IPS DF 6.9 (cell line): ENCODE measurements at regions not wholly inside any gene's neighbourhood (a gene's known extent, or its start where the extent isn't known, plus 50 kb on each side); places are given as distances from the start of the nearest gene placed in this dataset.

ENCODE experiments used
- DNase-seq: peaks from one replicate; pipeline ENCODE4 v3.0.0-alpha.2; 2013; ENCODE audit warnings: low read depth, low spot score
- H3K27ac ChIP-seq: one replicate; pipeline ENCODE4 v1.5.1; 2013; ENCODE audit warnings: low read length, control low read depth
- H3K27me3 ChIP-seq: 2 replicates; pipeline ENCODE4 v1.6.1; 2013; ENCODE audit warnings: mild to moderate bottlenecking, low read length; ENCODE audit not compliant: control insufficient read depth, insufficient read depth
- H3K36me3 ChIP-seq: 2 replicates; pipeline ENCODE4 v1.6.1; 2013; ENCODE audit warnings: low read length; ENCODE audit not compliant: control insufficient read depth, insufficient read depth
- H3K4me1 ChIP-seq: 2 replicates; pipeline ENCODE4 v1.6.1; 2013; ENCODE audit warnings: low read length; ENCODE audit not compliant: control insufficient read depth, insufficient read depth
- H3K4me3 ChIP-seq: 2 replicates; pipeline ENCODE4 v1.5.1; 2013; ENCODE audit warnings: mild to moderate bottlenecking, low read length
- H3K9me3 ChIP-seq: 2 replicates; pipeline ENCODE4 v1.6.1; 2013; ENCODE audit warnings: low read length, inconsistent platforms; ENCODE audit not compliant: control insufficient read depth, insufficient read depth
- WGBS: extraction: QIAGEN DNeasy Blood & Tissue Kit; methylation state at CpG from one replicate; pipeline ENCODE4 v1.1.7; 2013; ENCODE audit warnings: mixed read lengths, missing lambda C conversion rate; ENCODE audit not compliant: insufficient read length, insufficient coverage; 5-methylcytosine and 5-hydroxymethylcytosine counted together

- no peaks in the 10 kb centered on the region for H3K27me3 ChIP-seq
- H3K4me1 ChIP-seq, result no peaks in the 10 kb centered on the region
- H3K9me3 ChIP-seq, result no peaks in the 10 kb centered on the region
- no peak overlapping the region for H3K27ac ChIP-seq
- no peak overlapping the region for H3K4me3 ChIP-seq
- H3K36me3 ChIP-seq, result no peaks in the 10 kb centered on the region
- no peak for DNase-seq
Measured at GRCh38 chr5:12757035-12757434, 852.8 kb upstream of the CTNND2 start.

DNA sequence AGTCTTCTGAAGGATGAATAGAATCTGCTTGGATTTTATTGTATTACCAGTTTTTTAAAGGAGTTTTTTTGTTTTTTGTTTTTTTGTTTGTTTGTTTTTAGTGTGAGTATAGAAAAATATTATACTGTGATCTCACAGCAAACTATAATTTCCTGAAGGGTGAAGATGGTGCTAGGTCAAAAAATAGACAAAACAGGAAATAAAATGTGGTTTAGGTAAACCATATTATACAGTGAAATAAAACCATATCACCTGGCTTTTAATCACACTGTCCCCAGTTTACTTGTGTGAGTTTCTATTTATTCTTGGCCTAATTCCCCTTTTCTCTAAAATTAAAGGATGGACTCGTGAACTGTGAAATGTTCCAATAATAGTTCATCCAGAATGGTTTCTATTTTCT, 841.3 kb upstream of the CTNND2 start:
- no peaks in the 10 kb centered on the region for H3K9me3 ChIP-seq
- no peaks in the 10 kb centered on the region for H3K36me3 ChIP-seq
- no peak for DNase-seq
- no peaks in the 10 kb centered on the region for H3K27me3 ChIP-seq
- WGBS, result no CpG with 5 or more reads among the region's 1 CpG
- no peak overlapping the region for H3K27ac ChIP-seq
- H3K4me1 ChIP-seq, result no peaks in the 10 kb centered on the region
- no peak overlapping the region for H3K4me3 ChIP-seq

- Histone ChIP-seq H3K4me3 (no peak overlapping the region), H3K27ac (no peak overlapping the region), H3K27me3 (no peaks in the 10 kb centered on the region), H3K36me3 (no peaks in the 10 kb centered on the region), H3K9me3 (no peaks in the 10 kb centered on the region), H3K4me1 (no peaks in the 10 kb centered on the region)
- DNase-seq, result no peak
- WGBS, result no CpG with 5 or more reads among the region's 9 CpGs
Measured at GRCh38 chr5:12743582-12743981, 839.3 kb upstream of the CTNND2 start.

DNA sequence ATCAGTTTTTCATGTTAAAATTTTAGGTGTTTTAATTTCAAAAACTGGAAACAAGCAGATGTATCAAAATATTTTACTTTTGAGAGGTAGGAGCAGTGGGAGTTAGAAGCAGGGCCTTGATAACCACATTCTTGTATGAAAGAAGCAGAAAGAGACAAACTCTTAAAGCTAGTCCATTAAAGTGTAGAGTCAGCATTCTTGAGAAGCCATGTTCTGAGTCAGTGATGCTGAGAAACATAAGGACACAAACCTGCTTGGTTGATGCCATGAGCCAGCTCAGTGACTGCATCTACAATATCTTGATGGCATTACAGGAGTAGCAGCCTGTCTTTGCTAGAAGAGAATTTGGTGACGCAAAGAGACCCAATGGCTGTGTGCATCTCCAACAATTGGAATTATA, 826.1 kb upstream of the CTNND2 start:
- H3K9me3 ChIP-seq, result no peaks in the 10 kb centered on the region; the same call in 1 of the 2 replicates
- H3K36me3 ChIP-seq, result no peaks in the 10 kb centered on the region
- no peak for DNase-seq
- H3K27ac ChIP-seq, result no peak overlapping the region
- H3K27me3 ChIP-seq, result no peaks in the 10 kb centered on the region
- H3K4me3 ChIP-seq, result no peak overlapping the region
- WGBS, result no CpG with 5 or more reads among the region's 1 CpG
- H3K4me1 ChIP-seq, result no peaks in the 10 kb centered on the region

DNA sequence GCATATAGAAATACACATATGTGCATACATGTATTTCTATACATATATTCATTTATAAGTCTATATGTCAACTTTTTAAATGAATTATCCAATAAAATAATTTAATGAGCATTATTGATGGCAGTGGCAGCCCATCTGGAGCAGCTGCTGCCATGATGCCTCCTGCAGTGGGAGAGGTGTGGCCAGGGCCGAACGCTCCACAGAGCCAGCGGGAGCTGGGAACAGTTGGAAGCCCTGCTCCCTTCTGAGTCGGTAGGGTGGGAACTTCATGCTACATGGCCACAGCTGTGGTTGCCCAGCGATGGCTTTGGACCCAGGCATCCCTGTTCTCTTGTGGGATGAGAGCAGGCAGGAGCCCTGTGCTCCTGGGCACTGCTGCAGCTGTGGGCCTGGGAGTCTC, 812.4 kb upstream of the CTNND2 start:
- no peak overlapping the region for H3K27ac ChIP-seq
- H3K27me3 ChIP-seq, result no peaks in the 10 kb centered on the region
- no peaks in the 10 kb centered on the region; the same call in 1 of the 2 replicates for H3K4me1 ChIP-seq
- no peaks in the 10 kb centered on the region for H3K36me3 ChIP-seq
- H3K9me3 ChIP-seq, result no peaks in the 10 kb centered on the region
- no peak for DNase-seq
- no CpG with 5 or more reads among the region's 5 CpGs for WGBS
- H3K4me3 ChIP-seq, result no peak overlapping the region

DNA sequence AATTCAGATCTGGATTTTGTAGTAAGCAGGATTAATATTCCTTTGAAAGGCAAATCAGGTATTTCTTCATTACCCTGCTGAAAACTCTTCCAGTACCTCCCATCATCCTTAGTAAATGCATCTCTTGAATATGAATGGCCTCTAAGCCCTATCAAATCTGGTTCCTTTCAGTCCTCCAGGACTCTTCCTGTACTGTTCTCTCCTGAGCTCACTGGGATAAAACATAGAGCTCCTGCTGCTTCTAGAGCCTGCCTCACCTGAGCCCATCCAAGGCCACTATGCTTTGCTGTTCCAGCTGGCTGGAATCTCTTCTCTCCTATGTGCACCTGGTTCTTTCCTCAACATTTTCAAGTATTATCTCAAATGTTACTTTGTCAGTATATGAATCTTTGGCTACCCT, 803.3 kb upstream of the CTNND2 start:
- Histone ChIP-seq H3K4me1 (0 out of 2 replicates have a peak, but pooled peaks cover 1% of the 10 kb centered on the region), H3K36me3 (no peaks in the 10 kb centered on the region), H3K9me3 (no peaks in the 10 kb centered on the region), H3K4me3 (no peak overlapping the region), H3K27ac (no peak overlapping the region), H3K27me3 (no peaks in the 10 kb centered on the region)
- DNase-seq, result no peak

DNA sequence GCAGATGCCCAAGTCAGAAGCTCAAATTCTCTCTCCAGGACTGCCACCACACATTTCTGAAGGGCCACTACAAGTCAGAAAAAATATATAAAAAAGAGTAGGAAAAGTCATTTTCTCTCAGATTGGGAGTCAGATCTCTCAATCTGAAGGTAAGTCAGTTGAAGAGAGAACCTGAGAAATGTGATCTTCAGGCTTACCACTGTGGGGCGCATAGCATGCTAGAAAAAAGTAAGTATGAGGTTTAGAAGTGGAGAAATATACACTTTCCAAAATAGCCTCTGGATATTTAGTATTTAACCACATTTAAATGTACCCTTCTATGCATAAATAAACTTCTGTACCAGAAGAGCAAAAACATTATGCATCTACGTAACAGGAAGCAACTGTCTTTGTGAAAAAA, 800.7 kb upstream of the CTNND2 start:
- no peaks in the 10 kb centered on the region for H3K27me3 ChIP-seq
- H3K9me3 ChIP-seq, result no peaks in the 10 kb centered on the region
- no peak overlapping the region for H3K4me3 ChIP-seq
- 0 out of 2 replicates have a peak, but pooled peaks cover 1% of the 10 kb centered on the region for H3K4me1 ChIP-seq
- no peaks in the 10 kb centered on the region for H3K36me3 ChIP-seq
- no peak for DNase-seq
- no CpG with 5 or more reads among the region's 2 CpGs for WGBS
- no peak overlapping the region for H3K27ac ChIP-seq

DNA sequence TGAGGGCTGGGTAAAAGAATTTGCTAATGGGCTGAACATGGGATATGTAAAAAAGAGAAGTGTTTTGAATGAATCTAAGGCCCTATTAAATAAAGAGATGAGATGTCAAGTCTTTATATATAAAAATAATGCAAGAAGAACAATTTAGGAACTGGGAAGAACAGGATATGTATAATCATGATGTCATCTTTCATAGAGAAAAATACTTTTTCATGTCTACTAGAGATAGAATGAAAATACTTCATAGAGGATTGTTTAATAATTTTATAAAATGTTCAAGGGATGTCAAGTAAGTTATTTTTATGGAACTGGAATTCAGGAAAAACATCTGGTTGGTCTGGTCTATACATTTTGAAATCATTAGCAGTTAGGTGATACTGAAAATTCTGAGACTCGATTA, 799.0 kb upstream of the CTNND2 start:
- no peak for DNase-seq
- no CpG with 5 or more reads among the region's 1 CpG for WGBS
- Histone ChIP-seq H3K4me3 (no peak overlapping the region), H3K4me1 (0 out of 2 replicates have a peak, but pooled peaks cover 1% of the 10 kb centered on the region), H3K36me3 (no peaks in the 10 kb centered on the region), H3K9me3 (no peaks in the 10 kb centered on the region), H3K27me3 (no peaks in the 10 kb centered on the region), H3K27ac (no peak overlapping the region)

DNA sequence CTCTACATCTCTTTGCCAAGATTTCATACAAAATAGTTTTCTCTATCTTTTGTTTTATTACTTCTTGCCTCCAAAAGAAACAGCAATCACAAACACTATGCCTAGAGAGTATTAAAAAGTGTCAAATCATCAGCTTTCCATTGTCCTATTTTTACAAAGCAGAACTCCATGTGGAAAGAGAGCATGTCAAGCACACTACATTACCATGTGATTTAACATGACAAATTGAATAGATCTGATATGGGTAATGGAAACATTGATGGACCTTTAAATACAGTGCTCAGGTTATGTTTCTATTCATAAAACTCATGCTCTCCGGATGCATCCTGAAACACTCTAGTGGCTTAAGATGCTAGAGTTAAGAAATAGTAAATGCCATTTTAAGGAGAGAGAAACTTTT, 791.4 kb upstream of the CTNND2 start:
- H3K27me3 ChIP-seq, result no peaks in the 10 kb centered on the region
- H3K4me3 ChIP-seq, result no peak overlapping the region
- no peaks in the 10 kb centered on the region for H3K9me3 ChIP-seq
- DNase-seq, result no peak
- WGBS, result no CpG with 5 or more reads among the region's 1 CpG
- H3K4me1 ChIP-seq, result no peaks in the 10 kb centered on the region
- no peaks in the 10 kb centered on the region for H3K36me3 ChIP-seq
- no peak overlapping the region for H3K27ac ChIP-seq

DNA sequence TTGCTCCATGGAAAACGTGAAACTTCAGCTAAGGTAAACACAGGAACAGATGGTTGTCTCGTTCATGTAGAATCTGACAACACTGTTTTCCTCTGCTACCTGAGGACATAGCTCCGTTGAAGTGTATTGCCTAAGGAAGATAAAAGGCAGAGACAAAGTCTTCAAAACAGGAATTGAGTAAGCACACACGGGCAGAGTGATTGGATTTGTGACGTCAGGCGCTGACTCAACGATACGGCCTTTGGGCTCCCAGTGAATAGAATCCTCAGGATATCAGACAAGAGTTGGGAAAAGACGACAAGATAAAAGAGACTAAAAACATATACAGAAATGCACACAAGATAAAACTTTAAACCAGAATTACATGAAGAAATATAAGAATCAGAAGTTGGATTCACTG, 787.1 kb upstream of the CTNND2 start:
- H3K27ac ChIP-seq, result no peak overlapping the region
- H3K4me3 ChIP-seq, result no peak overlapping the region
- WGBS, result no CpG with 5 or more reads among the region's 9 CpGs
- H3K9me3 ChIP-seq, result no peaks in the 10 kb centered on the region
- no peak for DNase-seq
- no peaks in the 10 kb centered on the region for H3K4me1 ChIP-seq
- no peaks in the 10 kb centered on the region for H3K27me3 ChIP-seq
- H3K36me3 ChIP-seq, result no peaks in the 10 kb centered on the region

GRCh38 chr5:12690361-12690760, 786.1 kb upstream of the CTNND2 start:
- no CpG with 5 or more reads among the region's 2 CpGs for WGBS
- DNase-seq, result no peak
- H3K27me3 ChIP-seq, result no peaks in the 10 kb centered on the region
- no peak overlapping the region for H3K4me3 ChIP-seq
- no peak overlapping the region for H3K27ac ChIP-seq
- no peaks in the 10 kb centered on the region for H3K9me3 ChIP-seq
- no peaks in the 10 kb centered on the region for H3K36me3 ChIP-seq
- no peaks in the 10 kb centered on the region for H3K4me1 ChIP-seq
